ENCODE measurements at regions not wholly inside any gene's neighbourhood (a gene's known extent, or its start where the extent isn't known, plus 50 kb on each side); places are given as distances from the start of the nearest gene placed in this dataset.

- no peak for DNase-seq (ENCODE audit: low spot score)
Measured at GRCh38 chr12:125434131-125434530, 368.9 kb downstream of the AACS start.

DNA sequence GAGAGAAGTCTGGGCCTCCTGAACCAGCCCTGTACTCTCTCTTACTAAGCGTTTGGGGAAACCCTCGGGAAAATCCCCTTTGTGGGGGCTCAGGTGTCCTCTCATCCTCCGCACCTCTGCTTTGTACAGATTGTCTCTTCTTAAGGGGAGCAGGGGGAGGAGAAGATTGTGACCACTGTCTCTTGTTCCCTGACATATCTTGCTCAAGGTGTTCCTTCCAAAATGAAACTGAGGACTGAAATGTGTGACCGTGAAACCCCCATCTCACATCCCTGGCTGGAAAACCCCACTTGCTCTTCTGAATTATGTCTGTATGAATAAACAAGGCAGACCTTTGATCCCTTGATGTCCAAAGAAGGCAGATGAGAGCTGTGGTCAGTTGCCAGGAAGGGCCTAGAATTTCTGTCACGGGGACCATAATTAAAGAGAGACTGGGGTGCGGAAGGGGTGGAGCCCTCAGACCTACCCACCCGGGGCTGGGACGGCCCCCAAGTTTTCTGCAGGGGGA, 369.8 kb downstream of the AACS start:
- no peak for DNase-seq (ENCODE audit: low spot score)

DNA sequence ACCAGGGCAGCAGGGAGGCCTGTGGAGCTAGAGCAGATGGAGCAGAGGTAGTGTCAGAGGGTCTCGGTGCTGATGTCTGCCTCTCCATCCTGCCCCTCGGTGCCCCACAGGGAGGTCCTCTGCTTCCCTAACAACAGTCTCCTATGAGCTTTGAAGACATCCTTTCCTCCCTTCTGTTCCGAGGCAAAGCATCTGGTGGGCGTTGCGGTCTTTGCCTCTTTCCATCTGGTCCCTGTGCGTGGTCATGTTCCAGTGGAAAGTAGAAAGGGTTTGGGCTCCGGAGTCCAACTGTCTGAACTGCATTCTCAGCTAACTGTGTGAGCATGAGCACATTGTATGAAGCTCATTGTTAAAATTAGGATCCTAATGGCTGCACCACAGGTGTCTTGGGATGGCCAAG, 370.6 kb downstream of the AACS start:
- no peak for DNase-seq (ENCODE audit: low spot score)

- no peak for DNase-seq (ENCODE audit: low spot score)
Measured at GRCh38 chr12:125436686-125437085, 371.5 kb downstream of the AACS start.

DNA sequence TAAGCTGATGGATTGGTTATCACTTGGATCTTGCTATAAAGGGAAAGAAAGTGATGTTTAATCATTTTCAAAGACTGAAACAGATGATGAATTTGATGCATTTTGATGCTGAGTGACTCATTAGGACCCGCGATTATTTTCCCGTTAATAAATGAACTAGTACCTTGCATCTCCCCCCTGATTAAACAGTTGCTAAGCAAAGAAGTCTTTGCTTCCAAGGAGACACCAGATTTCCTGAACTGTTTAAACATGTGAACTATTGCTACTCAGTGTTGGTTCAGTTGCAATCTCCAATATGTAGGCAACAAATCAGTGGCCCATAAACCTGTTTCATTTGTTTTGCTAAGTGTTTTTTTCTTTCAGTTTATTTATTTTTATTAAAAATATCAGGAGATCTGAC, 375.2 kb downstream of the AACS start:
- DNase-seq (ENCODE audit: low spot score): no peak

DNA sequence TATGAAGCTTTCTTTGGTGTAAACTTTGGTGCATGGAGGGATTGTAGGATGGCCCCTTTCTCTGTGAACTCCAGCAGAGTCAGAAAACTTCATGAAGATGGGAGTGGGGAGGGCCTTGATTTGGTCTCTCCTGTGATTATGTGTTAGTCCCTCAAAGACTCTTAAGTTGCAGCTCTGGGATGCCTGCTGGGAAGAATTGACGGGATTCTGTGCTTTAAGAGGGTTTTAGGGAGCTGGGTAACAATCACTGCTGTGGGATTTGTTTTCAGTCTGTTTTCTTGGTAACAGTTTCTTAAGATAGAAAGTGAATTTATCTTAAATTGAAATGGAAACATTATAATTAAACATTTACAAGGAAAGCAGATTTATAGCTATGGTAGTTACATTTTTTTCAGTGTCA, 378.1 kb downstream of the AACS start:
- no peak for DNase-seq (ENCODE audit: low spot score)

DNA sequence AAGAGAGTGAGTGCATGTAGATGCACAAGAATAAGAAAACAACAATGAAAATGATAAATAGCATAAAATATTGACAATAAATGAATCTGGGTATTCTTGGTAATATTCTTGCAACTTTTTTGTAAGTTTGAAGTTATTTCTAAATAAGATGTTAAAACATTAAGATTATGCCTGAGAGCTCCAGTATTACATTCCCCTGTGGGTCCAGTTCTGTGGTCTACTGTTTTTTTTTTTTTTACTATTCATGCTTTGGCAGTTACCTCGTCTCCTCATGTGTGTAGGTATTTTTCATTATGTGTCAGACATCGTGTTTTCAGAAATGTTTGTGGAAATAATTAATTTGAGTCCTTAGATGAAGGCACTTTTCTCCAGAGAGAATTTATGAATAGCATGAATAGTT, 386.2 kb downstream of the AACS start:
- no peak for DNase-seq (ENCODE audit: low spot score)

- DNase-seq (ENCODE audit: low spot score): no peak
Measured at GRCh38 chr12:125453751-125454150, 388.5 kb downstream of the AACS start.

- no peak for DNase-seq (ENCODE audit: low spot score)
Measured at GRCh38 chr12:125454291-125454690, 389.1 kb downstream of the AACS start.

DNA sequence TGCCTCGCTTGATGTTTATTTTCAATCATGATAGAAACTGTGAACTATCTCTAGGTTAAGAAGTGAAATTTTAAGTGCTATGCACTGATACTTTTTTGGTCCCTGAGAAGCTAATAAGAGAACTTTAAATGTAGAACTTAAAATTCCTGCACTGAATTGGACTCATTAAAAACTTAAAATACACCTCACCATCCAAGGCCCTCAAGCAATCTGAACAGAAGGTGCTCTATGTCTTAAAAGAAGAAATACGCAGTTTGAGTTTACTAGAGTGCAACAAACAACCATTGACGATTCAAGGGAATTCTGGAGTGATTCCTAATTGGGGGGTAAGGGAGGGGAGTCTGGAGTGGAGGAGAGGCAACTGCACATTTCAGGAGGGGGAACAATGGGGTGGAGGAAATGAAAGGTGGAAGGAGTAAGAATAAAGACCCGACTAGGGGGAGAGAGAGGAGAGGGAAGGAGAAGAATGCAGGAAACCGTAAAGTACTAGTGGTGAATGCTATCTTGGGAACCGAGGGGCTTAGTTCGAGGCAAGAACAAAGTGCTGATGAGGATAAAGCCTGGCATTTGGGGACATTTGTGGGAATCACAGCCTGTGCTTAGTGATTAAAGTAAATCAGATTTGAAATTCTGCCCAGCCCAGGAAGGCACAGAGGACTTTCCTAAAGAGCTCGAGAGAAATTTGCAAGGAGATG, 389.7 kb downstream of the AACS start:
- no peak for DNase-seq (ENCODE audit: low spot score)

DNA sequence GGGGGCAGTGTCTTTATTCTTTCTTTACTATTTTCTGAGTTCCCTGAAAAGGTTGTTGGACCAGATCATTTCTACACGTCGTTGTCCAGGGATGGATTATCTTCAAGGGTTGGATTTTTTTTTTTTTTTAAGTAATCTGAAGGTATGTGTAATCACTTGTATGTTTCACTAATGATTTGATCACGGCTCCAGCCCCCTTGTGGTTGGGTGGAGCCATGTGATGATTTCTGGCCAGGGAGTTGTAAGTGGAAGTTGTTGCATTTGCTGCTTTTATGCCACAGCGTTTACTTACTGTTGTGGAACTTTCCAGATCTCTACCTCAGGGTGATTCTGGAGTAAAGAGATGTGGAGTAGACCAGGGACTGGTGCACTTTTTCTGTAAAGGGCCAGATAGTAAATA, 390.3 kb downstream of the AACS start:
- DNase-seq (ENCODE audit: low spot score): no peak

- DNase-seq (ENCODE audit: low spot score): no peak
Measured at GRCh38 chr12:125458552-125459268, 393.5 kb downstream of the AACS start.

- no peak for DNase-seq (ENCODE audit: low spot score)
Measured at GRCh38 chr12:125461831-125462230, 396.6 kb downstream of the AACS start.

DNA sequence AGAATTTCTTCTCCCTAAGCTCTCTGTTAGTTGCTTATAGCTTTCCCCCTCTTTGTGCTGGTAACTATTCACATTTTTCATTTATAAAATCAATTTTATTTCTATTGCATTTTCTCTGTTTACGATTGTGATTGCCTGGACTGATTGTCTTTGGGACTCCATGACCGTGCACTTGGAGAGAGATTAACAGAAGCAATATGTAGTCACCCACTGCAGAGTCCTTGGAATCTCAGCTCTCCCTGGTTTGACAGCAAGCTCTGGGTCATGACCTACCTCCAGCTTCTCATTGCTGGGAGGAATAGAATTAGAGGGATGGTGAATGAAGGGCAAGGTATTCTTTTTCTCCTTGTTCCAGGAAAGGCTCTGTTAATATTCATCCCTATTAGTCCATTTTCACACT, 398.2 kb downstream of the AACS start:
- DNase-seq (ENCODE audit: low spot score): no peak

DNA sequence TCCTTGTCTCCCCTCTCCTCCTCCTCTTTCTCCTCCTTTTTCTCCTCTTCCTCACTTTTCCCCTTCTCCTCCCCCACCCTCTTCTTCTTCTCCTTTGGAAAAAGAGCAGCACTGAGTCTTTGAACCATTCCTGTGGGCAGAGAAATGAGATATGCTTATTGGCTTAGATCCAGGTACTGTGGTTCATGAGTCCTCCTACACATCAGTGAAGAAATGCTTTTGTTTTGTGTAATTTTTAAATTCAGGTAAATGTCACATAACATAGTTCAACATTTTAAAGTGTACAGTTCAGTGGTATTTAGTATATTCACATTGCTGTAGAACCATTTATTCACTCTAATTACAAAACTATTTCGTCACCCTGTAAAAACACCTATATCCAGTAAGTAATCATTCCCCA, 402.1 kb downstream of the AACS start:
- DNase-seq (ENCODE audit: low spot score): no peak

DNA sequence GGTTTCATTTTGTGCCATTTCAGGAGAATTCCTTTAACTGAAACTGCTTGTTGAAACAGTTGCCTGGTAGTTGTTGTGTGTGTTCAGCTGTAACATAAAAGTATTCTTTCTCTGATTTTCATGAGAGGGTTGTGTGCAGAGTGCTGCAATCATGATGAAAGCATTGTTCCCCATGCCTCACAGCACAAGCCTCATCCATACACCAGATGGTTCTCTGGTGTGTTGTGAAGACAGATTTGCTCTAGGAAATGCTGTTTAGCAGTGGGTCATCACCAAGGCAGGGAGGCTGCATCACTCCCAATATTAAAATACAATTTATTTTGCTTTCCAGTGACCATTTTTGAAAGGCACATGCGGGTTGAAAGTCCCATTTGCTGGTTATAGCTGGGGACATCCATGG, 404.4 kb downstream of the AACS start:
- DNase-seq (ENCODE audit: low spot score): no peak

- no peak for DNase-seq (ENCODE audit: low spot score)
Measured at GRCh38 chr12:125470838-125471783, 405.9 kb downstream of the AACS start.

- DNase-seq (ENCODE audit: low spot score): no peak
Measured at GRCh38 chr12:125473501-125473900, 408.3 kb downstream of the AACS start.

DNA sequence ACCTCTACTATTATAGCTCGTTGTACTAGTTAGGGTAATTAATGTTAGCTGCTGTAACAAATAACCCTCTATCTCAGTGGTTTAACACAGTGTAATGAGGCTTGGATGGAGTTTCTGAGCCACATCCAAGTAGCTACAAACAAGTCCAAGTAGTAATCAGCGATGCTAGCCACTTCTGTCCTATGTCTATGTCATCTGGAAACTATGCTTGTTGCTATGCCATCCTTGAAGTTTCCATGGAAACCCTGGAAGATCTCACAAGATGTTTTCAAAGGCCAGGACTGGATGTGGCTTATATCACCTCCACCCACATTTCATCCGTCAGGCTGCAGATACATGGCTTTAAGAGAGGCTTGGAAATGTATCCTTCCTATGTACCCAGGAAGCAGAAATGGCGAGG, 422.1 kb downstream of the AACS start:
- no peak for DNase-seq (ENCODE audit: low spot score)

DNA sequence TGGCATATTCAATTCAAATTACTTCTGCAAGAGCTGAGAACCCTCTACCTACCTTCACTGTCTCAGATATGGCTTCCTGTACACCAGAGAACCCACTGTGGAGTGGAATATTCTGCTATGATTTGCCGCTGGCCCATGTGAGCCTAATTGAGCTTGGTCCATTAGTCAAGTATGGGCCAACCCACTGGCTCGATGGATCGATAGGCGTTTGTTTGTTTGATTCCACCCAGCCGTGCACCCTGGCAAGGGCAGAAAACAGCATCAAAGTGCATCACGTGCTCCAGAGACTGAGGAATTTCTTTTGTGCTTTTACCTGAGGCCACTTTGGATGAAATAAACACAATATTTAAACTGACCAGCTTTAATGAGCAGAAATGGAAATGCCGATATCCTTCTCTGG, 426.3 kb downstream of the AACS start:
- DNase-seq (ENCODE audit: low spot score): no peak

DNA sequence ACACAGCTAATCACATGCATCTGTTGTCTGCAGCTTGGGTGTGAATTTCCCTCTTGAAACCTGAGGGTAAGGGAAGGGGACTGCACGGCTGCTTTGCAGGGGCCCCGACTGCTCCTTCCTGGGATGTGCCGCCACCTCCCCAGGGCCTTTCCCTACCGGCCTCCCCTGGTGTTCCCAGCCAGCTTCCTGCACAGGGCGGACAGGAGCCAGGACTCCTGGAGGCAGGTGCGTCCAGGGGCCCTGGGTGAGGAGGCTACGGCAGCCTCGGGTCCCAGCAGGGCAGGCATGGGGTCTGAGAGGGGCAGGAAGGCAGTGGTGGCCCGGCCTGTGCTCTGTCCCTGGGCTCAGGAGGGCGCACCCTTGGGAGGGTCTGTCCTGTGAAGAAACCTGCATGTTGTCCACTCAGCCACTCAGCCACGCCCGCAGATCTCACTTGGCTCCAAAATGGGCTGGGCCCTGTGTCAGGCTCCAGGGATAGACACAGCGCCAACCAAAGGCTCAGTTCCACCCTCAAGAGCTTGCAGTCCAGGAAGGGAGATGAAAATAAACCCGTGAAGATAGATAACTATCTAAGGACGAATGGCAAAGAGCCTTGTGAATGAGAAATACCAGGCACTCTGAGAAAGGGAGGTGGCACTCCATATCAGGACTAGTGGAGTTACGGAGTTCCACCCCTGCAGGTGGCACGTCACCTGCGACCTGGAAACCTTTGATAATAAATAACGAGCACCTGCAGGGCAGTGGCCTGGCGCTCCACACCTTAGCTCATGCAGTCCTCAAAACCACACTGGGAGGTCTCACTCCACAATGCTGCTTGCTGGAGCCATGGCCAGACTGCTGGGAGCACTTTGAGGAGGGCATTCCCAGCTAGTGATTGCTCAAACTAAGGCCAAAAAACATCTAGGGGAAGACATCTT, 427.4 kb downstream of the AACS start:
- DNase-seq (ENCODE audit: low spot score): no peak
